Umbilical cord (tissue), 1 donor: ENCODE measurements at regions not wholly inside any gene's neighbourhood (a gene's known extent, or its start where the extent isn't known, plus 50 kb on each side); places are given as distances from the start of the nearest gene placed in this dataset.
"Not testable (repeated sequence)": the region's sequence is repeated elsewhere in the genome, so short reads cannot be mapped to it uniquely, and the experiment has no call there.

Experiments used
- DNase-seq: peaks from one replicate; pipeline ENCODE4 v3.0.0-alpha.2; 2015; ENCODE audit warnings: low spot score

GRCh38 chr7:81232084-81232799 lies 313.4 kb upstream of the SEMA3C start:
- DNase-seq: no peak

- no peak for DNase-seq
Observed at GRCh38 chr7:81231301-81231838, 312.5 kb upstream of the SEMA3C start.

DNA sequence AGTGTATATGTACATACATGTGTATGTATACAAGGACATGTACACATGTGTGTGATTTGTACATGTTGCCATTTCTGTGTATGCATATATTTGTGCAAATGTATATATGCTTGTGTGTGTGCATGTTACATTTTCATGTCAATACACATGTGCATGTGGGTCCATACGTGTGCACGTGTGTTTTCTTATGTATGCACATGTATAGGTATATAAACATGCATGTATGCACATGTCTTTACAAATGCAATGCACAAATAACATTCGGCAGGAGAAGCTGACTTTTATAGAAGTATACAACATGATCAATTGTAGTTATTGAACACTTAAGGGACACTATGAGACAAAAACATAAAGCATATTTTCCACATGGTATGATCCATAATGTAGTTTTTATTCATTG lies 307.4 kb upstream of the SEMA3C start:
- DNase-seq: no peak

GRCh38 chr7:81222692-81223091 lies 303.8 kb upstream of the SEMA3C start:
- DNase-seq: not testable (repeated sequence)

DNA sequence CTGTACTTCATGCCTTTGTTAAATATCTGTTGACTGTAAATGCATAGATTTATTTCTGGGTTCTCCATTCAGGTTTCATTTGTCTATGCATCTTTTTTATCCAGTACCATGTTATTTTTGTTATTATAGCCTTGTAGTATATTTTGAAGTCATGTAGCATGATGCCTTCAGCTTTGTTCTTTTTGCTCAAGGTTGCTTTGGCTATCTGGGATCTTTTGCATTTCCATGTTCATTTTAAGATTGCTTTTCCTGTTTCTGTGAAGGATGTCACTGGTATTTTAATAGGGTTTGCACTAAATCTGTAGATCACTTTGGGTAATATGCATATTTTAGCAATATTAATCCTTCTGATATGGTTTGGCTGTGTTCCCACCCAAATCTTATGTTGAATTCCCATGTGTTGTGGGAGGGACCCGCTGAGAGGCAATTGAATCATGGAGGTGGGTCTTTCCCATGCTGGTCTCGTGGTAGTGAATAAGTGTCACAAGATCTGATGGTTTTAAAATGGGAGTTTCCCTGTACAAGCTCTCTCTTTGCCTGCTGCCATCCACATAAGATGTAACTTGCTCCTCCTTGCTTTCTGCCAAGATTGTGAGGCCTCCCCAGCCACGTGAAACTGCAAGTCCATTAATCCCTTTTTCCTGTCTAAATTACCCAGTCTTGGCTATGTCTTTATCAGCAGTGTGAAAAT lies 302.8 kb upstream of the SEMA3C start:
- no peak for DNase-seq

DNA sequence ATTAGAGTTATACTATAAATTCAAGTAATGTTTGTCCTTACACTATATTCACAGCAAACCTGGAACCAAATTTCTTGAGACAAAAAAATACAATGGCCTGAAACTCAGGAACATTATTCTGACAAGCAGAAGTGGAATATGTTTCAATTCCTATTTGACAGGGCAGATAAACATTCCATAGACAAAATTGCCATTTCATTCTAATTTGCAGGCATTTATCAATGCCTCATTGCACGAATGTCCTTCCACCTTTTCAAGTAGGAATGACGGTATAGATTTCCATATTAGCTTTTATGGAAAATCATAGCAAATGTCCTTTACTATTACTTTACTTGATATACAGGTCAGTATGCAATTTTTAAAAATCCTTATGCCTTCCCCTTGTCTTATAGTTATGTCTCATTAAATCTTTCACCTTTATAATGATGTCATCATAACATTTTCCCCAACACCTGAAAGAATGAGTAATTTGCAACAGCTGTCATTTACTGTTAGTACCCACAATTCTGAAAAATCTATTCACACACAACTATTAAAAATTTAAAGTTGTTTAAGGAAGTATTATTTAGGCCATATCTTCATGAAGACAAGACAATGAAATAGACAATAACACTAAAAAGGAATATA lies 299.7 kb upstream of the SEMA3C start:
- DNase-seq: no peak

GRCh38 chr7:81213394-81213793 lies 294.5 kb upstream of the SEMA3C start:
- DNase-seq: no peak

- no peak for DNase-seq
Observed at GRCh38 chr7:81211934-81212320, 293.1 kb upstream of the SEMA3C start.

- DNase-seq: peak; percentile 7
Observed at GRCh38 chr7:81211204-81211933, 292.5 kb upstream of the SEMA3C start.

GRCh38 chr7:81210137-81211064 lies 291.6 kb upstream of the SEMA3C start:
- peak; percentile 74 for DNase-seq

- no peak for DNase-seq
Observed at GRCh38 chr7:81209059-81209458, 290.2 kb upstream of the SEMA3C start.

- peak; percentile 78 for DNase-seq
Observed at GRCh38 chr7:81207801-81208200, 288.9 kb upstream of the SEMA3C start.

DNA sequence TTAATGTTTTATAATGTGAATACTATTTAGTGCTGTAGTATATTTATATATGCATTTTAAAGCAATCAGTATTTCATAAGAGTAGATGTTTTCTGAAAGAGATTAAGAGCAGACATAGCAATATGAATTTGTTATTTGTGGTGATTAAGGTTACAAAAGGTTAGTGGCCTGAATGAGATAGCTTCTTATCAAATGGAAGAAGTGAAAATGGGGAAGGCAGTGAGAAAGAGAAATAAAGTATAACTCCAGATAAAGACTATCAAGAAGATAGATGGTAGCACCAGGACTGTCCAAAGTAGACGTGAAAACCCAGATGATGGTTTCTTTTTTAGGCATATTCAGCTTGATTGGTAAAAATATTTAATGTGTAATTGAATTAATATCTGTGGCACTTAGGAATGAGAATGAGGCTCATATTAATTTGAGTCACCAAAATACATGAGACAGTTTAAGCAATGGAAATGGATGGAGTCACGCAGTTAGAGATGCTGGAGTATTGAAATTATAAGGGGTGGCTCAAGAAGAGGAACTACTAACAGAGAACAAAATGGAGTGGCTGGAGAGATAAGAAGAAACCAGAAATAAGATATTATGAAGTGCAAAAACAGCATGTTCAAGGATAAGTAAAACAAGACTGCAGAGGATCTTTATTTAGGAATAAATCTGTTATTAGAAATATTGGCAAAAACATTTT lies 288.0 kb upstream of the SEMA3C start:
- no peak for DNase-seq

GRCh38 chr7:81206217-81206616 lies 287.4 kb upstream of the SEMA3C start:
- peak; percentile 15 for DNase-seq

DNA sequence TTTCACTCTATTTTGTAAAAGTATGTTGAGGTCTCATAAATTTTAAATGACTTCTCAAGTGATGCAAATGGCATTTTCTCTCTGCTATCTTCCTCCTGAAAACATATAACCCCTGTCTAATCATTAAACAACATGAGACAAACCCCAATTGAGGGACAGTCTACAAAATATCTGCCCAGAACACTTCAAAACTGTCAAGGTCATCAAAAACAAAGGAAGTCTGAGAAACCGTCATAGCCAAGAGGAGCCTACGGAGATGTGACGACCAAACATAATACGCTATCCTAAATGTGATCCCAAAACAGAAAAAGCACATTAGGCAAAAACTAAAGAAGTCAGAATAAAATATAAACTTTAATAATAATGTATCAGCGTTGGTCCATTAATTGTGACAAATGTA lies 282.3 kb upstream of the SEMA3C start:
- DNase-seq: no peak

DNA sequence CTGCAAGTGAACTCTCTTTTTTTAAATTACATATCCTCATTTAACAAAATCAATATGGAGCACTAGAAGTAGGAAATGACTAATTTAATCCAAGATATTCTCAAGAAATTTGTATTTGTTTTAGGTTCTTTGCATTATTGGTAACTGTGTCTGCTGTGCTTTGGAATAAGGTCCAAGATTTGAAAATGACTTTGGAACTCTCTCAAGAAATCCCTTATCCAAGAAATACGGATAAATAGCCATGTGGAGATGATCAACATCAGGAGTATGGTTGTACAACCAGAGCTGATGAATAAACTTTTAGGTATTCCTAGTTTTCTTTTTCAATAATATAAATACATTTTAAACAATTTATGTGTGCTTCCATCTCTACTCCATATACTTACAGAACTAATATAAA lies 279.9 kb upstream of the SEMA3C start:
- DNase-seq: no peak

- no peak for DNase-seq
Observed at GRCh38 chr7:81197266-81197665, 278.4 kb upstream of the SEMA3C start.

DNA sequence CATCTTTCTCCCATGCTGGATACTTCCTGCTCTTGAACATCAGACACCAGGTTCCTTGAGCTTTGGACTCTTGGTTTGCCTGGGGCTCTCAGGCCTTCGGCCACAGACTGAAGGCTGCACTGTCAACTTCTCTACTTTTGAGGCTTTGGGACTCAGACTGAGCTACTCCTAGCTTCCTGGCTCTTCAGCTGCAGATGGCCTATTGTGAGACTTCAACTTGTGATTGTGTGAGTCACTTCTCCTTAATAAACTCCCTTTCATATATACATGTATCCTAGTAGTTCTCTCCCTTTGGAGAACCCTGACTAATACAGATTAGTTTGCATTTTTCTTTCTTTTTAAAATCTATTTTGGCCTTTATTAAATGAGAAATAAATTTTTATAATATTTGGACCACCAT lies 276.2 kb upstream of the SEMA3C start:
- no peak for DNase-seq

DNA sequence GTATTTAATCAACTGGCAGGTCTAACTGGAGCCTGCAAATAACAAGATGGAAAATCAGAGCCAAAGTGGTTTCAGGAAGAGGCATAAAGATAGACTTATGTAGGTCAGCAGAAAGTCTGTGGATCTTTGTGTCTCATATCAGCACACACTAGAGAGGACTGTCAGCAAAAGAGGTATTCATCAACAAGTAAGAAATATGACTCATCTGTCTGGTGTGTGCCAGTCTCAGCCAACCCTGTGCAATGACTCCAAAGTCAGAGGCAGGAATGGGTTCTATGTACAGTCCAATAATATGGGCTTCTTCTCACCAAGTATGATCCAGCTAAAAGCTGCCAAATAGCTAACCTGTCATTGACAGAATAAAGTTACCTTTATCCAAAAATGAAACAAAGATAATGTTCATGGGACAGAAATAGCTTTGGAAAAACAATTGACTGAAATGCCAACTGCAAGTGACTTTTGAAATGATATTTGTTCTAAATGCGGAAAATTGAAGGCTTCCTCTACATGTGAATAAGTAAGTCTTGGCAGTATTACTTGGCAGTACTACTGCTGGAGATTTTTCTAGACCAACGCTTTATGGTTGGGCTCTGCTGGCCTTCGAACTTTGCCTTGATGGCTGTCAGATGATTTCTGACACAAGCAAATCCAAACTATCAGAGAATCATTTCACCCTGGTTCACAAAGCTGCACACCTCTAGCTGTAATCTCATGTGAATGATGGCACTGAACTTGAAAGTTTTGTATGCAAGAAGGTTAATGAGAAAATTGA lies 272.3 kb upstream of the SEMA3C start:
- peak; percentile 10 for DNase-seq
